ENCODE measurements at regions not wholly inside any gene's neighbourhood (a gene's known extent, or its start where the extent isn't known, plus 50 kb on each side); places are given as distances from the start of the nearest gene placed in this dataset.

GRCh38 chr10:113264333-113265131, 288.3 kb upstream of the HABP2 start:
- Histone ChIP-seq H3K9me3 (replicated peaks) (no peaks in the 10 kb centered on the region), H3K4me3 (no peak overlapping the region), H3K4me1 (replicated peaks) (peaks cover 11% of the 10 kb centered on the region), H3K36me3 (no peaks in the 10 kb centered on the region), H3K27me3 (replicated peaks) (no peaks in the 10 kb centered on the region), H3K27ac (no peak overlapping the region)
- no peak for DNase-seq (ENCODE audit: low read depth in 1 of 2, low spot score in 2 of 2)

- Histone ChIP-seq H3K36me3 (no peaks in the 10 kb centered on the region), H3K9me3 (replicated peaks) (no peaks in the 10 kb centered on the region), H3K4me1 (replicated peaks) (peaks cover 11% of the 10 kb centered on the region), H3K27ac (no peak overlapping the region), H3K4me3 (no peak overlapping the region), H3K27me3 (replicated peaks) (no peaks in the 10 kb centered on the region)
- no peak for DNase-seq (ENCODE audit: low read depth in 1 of 2, low spot score in 2 of 2)
These were observed 286.7 kb upstream of the HABP2 start for GRCh38 chr10:113266147-113266546.

GRCh38 chr10:113267619-113268562, 285.0 kb upstream of the HABP2 start:
- Histone ChIP-seq H3K27ac (no peak overlapping the region), H3K4me3 (no peak overlapping the region), H3K9me3 (replicated peaks) (no peaks in the 10 kb centered on the region), H3K4me1 (replicated peaks) (peaks cover 11% of the 10 kb centered on the region), H3K36me3 (no peaks in the 10 kb centered on the region), H3K27me3 (replicated peaks) (no peaks in the 10 kb centered on the region)
- DNase-seq (ENCODE audit: low read depth in 1 of 2, low spot score in 2 of 2), result no peak

GRCh38 chr10:113269333-113269732, 283.5 kb upstream of the HABP2 start:
- H3K27me3 ChIP-seq (replicated peaks), result no peaks in the 10 kb centered on the region
- DNase-seq (ENCODE audit: low read depth in 1 of 2, low spot score in 2 of 2), result no peak
- no peaks in the 10 kb centered on the region for H3K9me3 ChIP-seq (replicated peaks)
- no peak overlapping the region for H3K4me3 ChIP-seq
- peaks cover 14% of the 10 kb centered on the region for H3K4me1 ChIP-seq (replicated peaks)
- H3K27ac ChIP-seq, result no peak overlapping the region
- H3K36me3 ChIP-seq, result no peaks in the 10 kb centered on the region

- peaks cover 12% of the 10 kb centered on the region for H3K4me1 ChIP-seq (replicated peaks)
- DNase-seq (ENCODE audit: low read depth in 1 of 2, low spot score in 2 of 2), result no peak
- no peaks in the 10 kb centered on the region for H3K27me3 ChIP-seq (replicated peaks)
- no peak overlapping the region for H3K4me3 ChIP-seq
- H3K9me3 ChIP-seq (replicated peaks), result 0 out of 2 replicates have a peak, but pooled peaks cover 3% of the 10 kb centered on the region
- no peak overlapping the region for H3K27ac ChIP-seq
- H3K36me3 ChIP-seq, result no peaks in the 10 kb centered on the region
These were observed 280.3 kb upstream of the HABP2 start for GRCh38 chr10:113272511-113272910.

GRCh38 chr10:113273181-113274163, 279.4 kb upstream of the HABP2 start:
- Histone ChIP-seq H3K36me3 (no peaks in the 10 kb centered on the region), H3K4me1 (replicated peaks) (peaks cover 11% of the 10 kb centered on the region), H3K27ac (no peak overlapping the region), H3K9me3 (replicated peaks) (0 out of 2 replicates have a peak, but pooled peaks cover 3% of the 10 kb centered on the region), H3K27me3 (replicated peaks) (no peaks in the 10 kb centered on the region), H3K4me3 (no peak overlapping the region)
- DNase-seq (ENCODE audit: low read depth in 1 of 2, low spot score in 2 of 2), result no peak

- Histone ChIP-seq H3K4me3 (no peak overlapping the region), H3K27me3 (replicated peaks) (no peaks in the 10 kb centered on the region), H3K9me3 (replicated peaks) (0 out of 2 replicates have a peak, but pooled peaks cover 5% of the 10 kb centered on the region), H3K4me1 (replicated peaks) (peaks cover 19% of the 10 kb centered on the region), H3K27ac (no peak overlapping the region), H3K36me3 (no peaks in the 10 kb centered on the region)
- DNase-seq (ENCODE audit: low read depth in 1 of 2, low spot score in 2 of 2), result no peak
These were observed 278.6 kb upstream of the HABP2 start for GRCh38 chr10:113274176-113274829.

GRCh38 chr10:113278221-113278620, 274.6 kb upstream of the HABP2 start:
- no peaks in the 10 kb centered on the region for H3K27me3 ChIP-seq (replicated peaks)
- no peak for DNase-seq (ENCODE audit: low read depth in 1 of 2, low spot score in 2 of 2)
- H3K9me3 ChIP-seq (replicated peaks), result 0 out of 2 replicates have a peak, but pooled peaks cover 5% of the 10 kb centered on the region
- no peak overlapping the region for H3K4me3 ChIP-seq
- H3K4me1 ChIP-seq (replicated peaks), result peaks cover 36% of the 10 kb centered on the region
- H3K36me3 ChIP-seq, result no peaks in the 10 kb centered on the region
- H3K27ac ChIP-seq, result peak overlapping the region; percentile 82

- H3K4me3 ChIP-seq, result no peak overlapping the region
- no peaks in the 10 kb centered on the region for H3K27me3 ChIP-seq (replicated peaks)
- H3K4me1 ChIP-seq (replicated peaks), result peaks cover 36% of the 10 kb centered on the region
- H3K9me3 ChIP-seq (replicated peaks), result 0 out of 2 replicates have a peak, but pooled peaks cover 5% of the 10 kb centered on the region
- H3K27ac ChIP-seq, result peak overlapping the region; percentile 82
- H3K36me3 ChIP-seq, result no peaks in the 10 kb centered on the region
- no peak for DNase-seq (ENCODE audit: low read depth in 1 of 2, low spot score in 2 of 2)
These were observed 274.2 kb upstream of the HABP2 start for GRCh38 chr10:113278664-113279063.

- Histone ChIP-seq H3K4me1 (replicated peaks) (peaks cover 34% of the 10 kb centered on the region), H3K4me3 (no peak overlapping the region), H3K27ac (peak overlapping the region; percentile 82), H3K9me3 (replicated peaks) (0 out of 2 replicates have a peak, but pooled peaks cover 5% of the 10 kb centered on the region), H3K36me3 (no peaks in the 10 kb centered on the region), H3K27me3 (replicated peaks) (no peaks in the 10 kb centered on the region)
- DNase-seq (ENCODE audit: low read depth in 1 of 2, low spot score in 2 of 2), result peak; percentile 61 to 66
These were observed 273.6 kb upstream of the HABP2 start for GRCh38 chr10:113279262-113279661.

- Histone ChIP-seq H3K27ac (no peak overlapping the region), H3K4me1 (replicated peaks) (peaks cover 33% of the 10 kb centered on the region), H3K4me3 (no peak overlapping the region), H3K27me3 (replicated peaks) (no peaks in the 10 kb centered on the region), H3K36me3 (no peaks in the 10 kb centered on the region), H3K9me3 (replicated peaks) (0 out of 2 replicates have a peak, but pooled peaks cover 3% of the 10 kb centered on the region)
- DNase-seq (ENCODE audit: low read depth in 1 of 2, low spot score in 2 of 2), result no peak
These were observed 270.3 kb upstream of the HABP2 start for GRCh38 chr10:113282564-113282963.

- Histone ChIP-seq H3K27me3 (replicated peaks) (no peaks in the 10 kb centered on the region), H3K4me3 (no peak overlapping the region), H3K4me1 (replicated peaks) (peaks cover 28% of the 10 kb centered on the region), H3K27ac (no peak overlapping the region), H3K36me3 (no peaks in the 10 kb centered on the region), H3K9me3 (replicated peaks) (0 out of 2 replicates have a peak, but pooled peaks cover 3% of the 10 kb centered on the region)
- no peak for DNase-seq (ENCODE audit: low read depth in 1 of 2, low spot score in 2 of 2)
These were observed 269.7 kb upstream of the HABP2 start for GRCh38 chr10:113283189-113283588.

Measured in SJSA1 (cell line).